ENCODE measurements at regions not wholly inside any gene's neighbourhood (a gene's known extent, or its start where the extent isn't known, plus 50 kb on each side); places are given as distances from the start of the nearest gene placed in this dataset.
"Not testable (repeated sequence)": the region's sequence is repeated elsewhere in the genome, so short reads cannot be mapped to it uniquely, and the experiment has no call there.

- Histone ChIP-seq H3K4me3 (no peak overlapping the region), H3K9me3 (peaks cover 0 to 7% of the 10 kb centered on the region in 2 donors), H3K27ac (no peak overlapping the region), H3K4me1 (no peaks in the 10 kb centered on the region), H3K27me3 (no peaks in the 10 kb centered on the region), H3K36me3 (no peaks in the 10 kb centered on the region)
- TF ChIP-seq POLR2AphosphoS5 (IDR thresholded peaks at IDR 0.05) (no peak), POLR2A (IDR thresholded peaks at IDR 0.05) (no peak), CTCF (IDR thresholded peaks at IDR 0.05) (no peak)
- intact Hi-C loops (cut with DNase I; ENCODE audit: low total_unique reads): no loop called here
- no peak for DNase-seq (ENCODE audit: low spot score in 2 of 2)
These were observed 273.5 kb downstream of the LIPI start for GRCh38 chr21:13937236-13937635.

- DNase-seq (ENCODE audit: low spot score in 2 of 2); intact Hi-C loops (cut with DNase I; ENCODE audit: low total_unique reads); H3K27ac ChIP-seq: not testable (repeated sequence)
These were observed 274.5 kb downstream of the LIPI start for GRCh38 chr21:13936033-13936937.

GRCh38 chr21:13935396-13936032 lies 275.2 kb downstream of the LIPI start:
- DNase-seq (ENCODE audit: low spot score in 2 of 2): not testable (repeated sequence)

More at GRCh38 chr21:13936033-13936937, 274.5 kb downstream of the LIPI start:
- H3K9me3 ChIP-seq, H3K4me1 ChIP-seq, H3K27me3 ChIP-seq, H3K4me3 ChIP-seq, H3K36me3 ChIP-seq: not testable (repeated sequence)

GRCh38 chr21:13934887-13935342 lies 275.8 kb downstream of the LIPI start:
- H3K4me1 ChIP-seq; H3K4me3 ChIP-seq; DNase-seq (ENCODE audit: low spot score in 2 of 2): not testable (repeated sequence)

More at GRCh38 chr21:13935396-13936032, 275.2 kb downstream of the LIPI start:
- H3K36me3 ChIP-seq; H3K27ac ChIP-seq; intact Hi-C loops (cut with DNase I; ENCODE audit: low total_unique reads); H3K4me1 ChIP-seq; H3K9me3 ChIP-seq; H3K4me3 ChIP-seq; H3K27me3 ChIP-seq: not testable (repeated sequence)

GRCh38 chr21:13923175-13923574 lies 287.6 kb downstream of the LIPI start:
- not testable (repeated sequence) for H3K27me3 ChIP-seq, H3K4me3 ChIP-seq

More at GRCh38 chr21:13934887-13935342, 275.8 kb downstream of the LIPI start:
- H3K27ac ChIP-seq; H3K36me3 ChIP-seq; intact Hi-C loops (cut with DNase I; ENCODE audit: low total_unique reads); H3K9me3 ChIP-seq; H3K27me3 ChIP-seq: not testable (repeated sequence)

GRCh38 chr21:13921455-13921854 lies 289.3 kb downstream of the LIPI start:
- H3K27me3 ChIP-seq; DNase-seq (ENCODE audit: low spot score in 2 of 2); H3K9me3 ChIP-seq; H3K27ac ChIP-seq; H3K4me1 ChIP-seq; H3K4me3 ChIP-seq; intact Hi-C loops (cut with DNase I; ENCODE audit: low total_unique reads); H3K36me3 ChIP-seq: not testable (repeated sequence)

More at GRCh38 chr21:13923175-13923574, 287.6 kb downstream of the LIPI start:
- H3K9me3 ChIP-seq; H3K36me3 ChIP-seq; H3K27ac ChIP-seq; H3K4me1 ChIP-seq; DNase-seq (ENCODE audit: low spot score in 2 of 2); intact Hi-C loops (cut with DNase I; ENCODE audit: low total_unique reads): not testable (repeated sequence)

- H3K4me1 ChIP-seq; H3K36me3 ChIP-seq; intact Hi-C loops (cut with DNase I; ENCODE audit: low total_unique reads); H3K9me3 ChIP-seq; H3K27me3 ChIP-seq; DNase-seq (ENCODE audit: low spot score in 2 of 2); H3K4me3 ChIP-seq; H3K27ac ChIP-seq: not testable (repeated sequence)
These were observed 297.8 kb downstream of the POTED start for GRCh38 chr21:13907385-13907784.

GRCh38 chr21:13896596-13897247 lies 287.1 kb downstream of the POTED start:
- DNase-seq (ENCODE audit: low spot score in 2 of 2); H3K27ac ChIP-seq; H3K4me3 ChIP-seq; H3K36me3 ChIP-seq; H3K4me1 ChIP-seq; H3K9me3 ChIP-seq; intact Hi-C loops (cut with DNase I; ENCODE audit: low total_unique reads); H3K27me3 ChIP-seq: not testable (repeated sequence)

- DNase-seq (ENCODE audit: low spot score in 2 of 2); H3K36me3 ChIP-seq; H3K27ac ChIP-seq; H3K9me3 ChIP-seq; H3K27me3 ChIP-seq; intact Hi-C loops (cut with DNase I; ENCODE audit: low total_unique reads); H3K4me3 ChIP-seq; H3K4me1 ChIP-seq: not testable (repeated sequence)
These were observed 284.0 kb downstream of the POTED start for GRCh38 chr21:13893617-13894016.

- H3K4me1 ChIP-seq; intact Hi-C loops (cut with DNase I; ENCODE audit: low total_unique reads); H3K27ac ChIP-seq; H3K4me3 ChIP-seq; H3K36me3 ChIP-seq; H3K9me3 ChIP-seq; DNase-seq (ENCODE audit: low spot score in 2 of 2); H3K27me3 ChIP-seq: not testable (repeated sequence)
These were observed 283.4 kb downstream of the POTED start for GRCh38 chr21:13893025-13893424.

- H3K9me3 ChIP-seq; H3K27me3 ChIP-seq; H3K4me1 ChIP-seq; H3K36me3 ChIP-seq; DNase-seq (ENCODE audit: low spot score in 2 of 2); intact Hi-C loops (cut with DNase I; ENCODE audit: low total_unique reads); H3K4me3 ChIP-seq: not testable (repeated sequence)
- H3K27ac ChIP-seq: peak overlapping the region in 1 of 2 donors; percentile 7
These were observed 282.7 kb downstream of the POTED start for GRCh38 chr21:13892146-13892751.

Measured in breast epithelium (tissue), 4 donors.